Esophagus squamous epithelium (tissue), 5 donors: ENCODE measurements at regions not wholly inside any gene's neighbourhood (a gene's known extent, or its start where the extent isn't known, plus 50 kb on each side); places are given as distances from the start of the nearest gene placed in this dataset.
A peak's percentile ranks its signal among the peaks of the same experiment; 100 is the strongest.
"Not testable (repeated sequence)": the region's sequence is repeated elsewhere in the genome, so short reads cannot be mapped to it uniquely, and the experiment has no call there.

ENCODE experiments used
- DNase-seq: peaks from one replicate; lab custom pipeline; 2025; lab: John Stamatoyannopoulos, UW
- H3K27ac ChIP-seq, 4 donors: fragments of 200-600 bp; sonication (generic); one replicate each; pipeline ENCODE4 v1.5.1; 2016 to 2019; ENCODE audit warnings: mild to moderate bottlenecking in 1 of 4
- H3K27me3 ChIP-seq, 4 donors: fragments of 200-600 bp; sonication (generic); 1 replicate in 3 of 4; 2 replicates in 1 of 4; pipeline versions ENCODE4 v1.5.1 to v1.6.0; 2017 to 2021; ENCODE audit warnings: antibody characterized with exemption in 1 of 4
- H3K36me3 ChIP-seq, 3 donors: fragments of 200-600 bp; sonication (generic); one replicate each; pipeline ENCODE4 v1.5.1; 2016 to 2019
- H3K4me1 ChIP-seq, 3 donors: fragments of 200-600 bp; sonication (generic); one replicate each; pipeline ENCODE4 v1.5.1; 2017 to 2019
- H3K4me3 ChIP-seq, 4 donors: fragments of 200-600 bp; sonication (generic); 1 replicate in 3 of 4; 2 replicates in 1 of 4; pipeline ENCODE4 v1.5.1; 2016 to 2019; ENCODE audit warnings: mild to moderate bottlenecking in 2 of 4, moderate library complexity in 1 of 4
- H3K9me3 ChIP-seq, 3 donors: fragments of 200-600 bp; sonication (generic); one replicate each; pipeline ENCODE4 v1.5.1; 2016 to 2019
- CTCF ChIP-seq, 6 experiments: fragments of 450-650 bp in 4 of 6; fragments of 200-600 bp in 2 of 6; sonication (generic) in 2 of 6; IDR thresholded peaks; one replicate each; pipeline ENCODE4 v1.5.1; 2016 to 2019; ENCODE audit warnings: antibody characterized with exemption in 6 of 6, mild to moderate bottlenecking in 4 of 6, moderate library complexity in 4 of 6
- POLR2A ChIP-seq, 4 donors: fragments of 450-650 bp; IDR thresholded peaks; one replicate each; pipeline ENCODE4 v1.6.1; 2017; ENCODE audit warnings: antibody characterized with exemption in 4 of 4, mild to moderate bottlenecking in 4 of 4, moderate library complexity in 3 of 4
- WGBS, 2 donors: methylation state at CpG; one replicate each; pipeline ENCODE4 v1.1.5; 2018; 5-methylcytosine and 5-hydroxymethylcytosine counted together
- intact Hi-C: fragments of 100-400 bp; cut with DNase I; formaldehyde crosslinking; loops from one replicate; pipeline ENCODE4 v1.15.0; 2022
- donor health status: DM: yes; HTN: yes; CAD: no.

GRCh38 chr1:60655679-60656355 is 426.5 kb upstream of the NFIA start:
- H3K9me3 ChIP-seq, result peaks cover 0 to 5% (median 0%) of the 10 kb centered on the region in 3 donors
- H3K4me3 ChIP-seq, result no peak overlapping the region
- H3K36me3 ChIP-seq, result no peaks in the 10 kb centered on the region
- no peak overlapping the region for H3K27ac ChIP-seq
- no peaks in the 10 kb centered on the region for H3K27me3 ChIP-seq
- intact Hi-C loops, result no loop called here
- DNase-seq, result no peak
- WGBS, 2 donors, result 52 to 64% methylated on average over 2 of the region's 2 CpGs
- no peak for TF ChIP-seq POLR2A (IDR thresholded peaks at IDR 0.05)
- no peak for TF ChIP-seq CTCF (IDR thresholded peaks at IDR 0.05)
- no peaks in the 10 kb centered on the region for H3K4me1 ChIP-seq

DNA sequence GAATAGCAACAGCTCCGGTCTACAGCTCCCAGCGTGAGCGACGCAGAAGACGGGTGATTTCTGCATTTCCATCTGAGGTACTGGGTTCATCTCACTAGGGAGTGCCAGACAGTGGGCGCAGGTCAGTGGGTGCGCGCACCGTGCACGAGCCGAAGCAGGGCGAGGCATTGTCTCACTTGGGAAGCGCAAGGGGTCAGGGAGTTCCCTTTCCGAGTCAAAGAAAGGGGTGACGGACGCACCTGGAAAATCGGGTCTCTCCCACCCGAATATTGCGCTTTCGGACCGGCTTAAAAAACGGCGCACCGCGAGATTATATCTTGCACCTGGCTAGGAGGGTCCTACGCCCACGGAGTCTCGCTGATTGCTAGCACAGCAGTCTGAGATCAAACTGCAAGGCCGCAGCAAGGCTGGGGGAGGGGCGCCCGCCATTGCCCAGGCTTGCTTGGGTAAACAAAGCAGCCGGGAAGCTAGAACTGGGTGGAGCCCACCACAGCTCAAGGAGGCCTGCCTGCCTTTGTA is 442.3 kb upstream of the NFIA start:
- H3K36me3 ChIP-seq, intact Hi-C loops, DNase-seq, H3K9me3 ChIP-seq, H3K27me3 ChIP-seq, H3K4me1 ChIP-seq: not testable (repeated sequence)
- TF ChIP-seq CTCF (IDR thresholded peaks at IDR 0.05), result peak in 1 of 6 experiments; percentile 22
- WGBS, 2 donors, result 70 to 89% methylated on average over 8 to 27 of the region's 32 CpGs
- H3K4me3 ChIP-seq, result peak overlapping the region in 2 of 4 donors; percentile 5 to 25
- H3K27ac ChIP-seq, result peak overlapping the region in 1 of 4 donors; percentile 30

- no peak for TF ChIP-seq CTCF (IDR thresholded peaks at IDR 0.05)
- no peak for TF ChIP-seq POLR2A (IDR thresholded peaks at IDR 0.05)
- Histone ChIP-seq H3K9me3 (no peaks in the 10 kb centered on the region), H3K27ac (no peak overlapping the region), H3K4me3 (peak overlapping the region in 2 of 4 donors; percentile 6 to 25), H3K27me3 (no peaks in the 10 kb centered on the region), H3K36me3 (no peaks in the 10 kb centered on the region), H3K4me1 (no peaks in the 10 kb centered on the region)
- intact Hi-C loops, result no loop called here
- no peak for DNase-seq
Observed at GRCh38 chr1:60639287-60639686, 443.1 kb upstream of the NFIA start.

DNA sequence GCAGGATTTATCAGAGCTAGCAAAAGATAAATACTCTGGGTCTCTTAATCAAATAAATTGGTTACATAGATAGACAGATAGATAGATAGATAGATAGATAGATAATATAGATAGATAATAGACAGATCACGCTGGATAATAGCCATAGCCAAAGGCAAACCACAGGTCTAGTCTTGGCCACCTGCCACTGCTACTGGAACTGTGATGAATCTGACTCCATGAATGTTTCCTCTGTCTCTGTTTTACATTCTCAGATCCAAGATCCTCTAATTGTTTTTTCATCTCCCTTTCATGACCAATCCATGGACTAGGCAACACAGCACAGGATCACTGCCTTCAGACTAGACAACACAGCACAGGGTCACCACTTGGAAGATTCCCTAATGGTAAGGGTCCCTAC is 444.7 kb upstream of the NFIA start:
- intact Hi-C loops, result no loop called here
- WGBS, 2 donors, result 43 to 47% methylated on average over 1 of the region's 1 CpG

More for the DNA sequence above, 444.7 kb upstream of the NFIA start:
- H3K36me3 ChIP-seq, result no peaks in the 10 kb centered on the region
- H3K27me3 ChIP-seq, result no peaks in the 10 kb centered on the region
- H3K27ac ChIP-seq, result no peak overlapping the region
- TF ChIP-seq CTCF (IDR thresholded peaks at IDR 0.05), result no peak
- no peak for TF ChIP-seq POLR2A (IDR thresholded peaks at IDR 0.05)
- H3K9me3 ChIP-seq, result no peaks in the 10 kb centered on the region
- H3K4me3 ChIP-seq, result no peak overlapping the region
- DNase-seq, result no peak
- no peaks in the 10 kb centered on the region for H3K4me1 ChIP-seq
